Endodermal cell (in vitro differentiated cells): ENCODE measurements at regions not wholly inside any gene's neighbourhood (a gene's known extent, or its start where the extent isn't known, plus 50 kb on each side); places are given as distances from the start of the nearest gene placed in this dataset.

Source experiments
- DNase-seq: peaks from one replicate; pipeline ENCODE4 v3.0.0-alpha.2; 2017
- H3K27ac ChIP-seq: 2 replicates; pipeline ENCODE4 v1.5.1; 2013; ENCODE audit warnings: mild to moderate bottlenecking, low read depth, low read length, moderate library complexity
- H3K27me3 ChIP-seq: 2 replicates; pipeline ENCODE4 v1.6.1; 2013; ENCODE audit warnings: mild to moderate bottlenecking, low read length, moderate library complexity; ENCODE audit not compliant: insufficient read depth, control insufficient read depth, poor library complexity, severe bottlenecking
- H3K36me3 ChIP-seq: 2 replicates; pipeline ENCODE4 v1.7.0; 2013; ENCODE audit warnings: mild to moderate bottlenecking, low read length, moderate library complexity; ENCODE audit not compliant: control insufficient read depth, insufficient read depth
- H3K4me1 ChIP-seq: one replicate; pipeline ENCODE4 v1.7.0; 2013; ENCODE audit warnings: low read length; ENCODE audit not compliant: control insufficient read depth, insufficient read depth
- H3K4me3 ChIP-seq: 2 replicates; pipeline ENCODE4 v1.5.1; 2013; ENCODE audit warnings: mild to moderate bottlenecking, low read length, moderate library complexity
- H3K9ac ChIP-seq: 2 replicates; pipeline ENCODE4 v1.6.1; 2013; ENCODE audit warnings: mild to moderate bottlenecking, low read length, moderate library complexity; ENCODE audit not compliant: poor library complexity, severe bottlenecking; ENCODE audit errors: extremely low read depth
- H3K9me3 ChIP-seq: 2 replicates; pipeline ENCODE4 v1.6.1; 2013; ENCODE audit warnings: mild to moderate bottlenecking, low read length, moderate library complexity; ENCODE audit not compliant: control insufficient read depth
- H3K27ac Mint-ChIP-seq: 2 replicates; pipeline ENCODE4 v1.8.0; 2020; ENCODE audit warnings: mixed read lengths
- H3K27me3 Mint-ChIP-seq: 2 replicates; pipeline ENCODE4 v1.8.0; 2021; ENCODE audit warnings: mild to moderate bottlenecking, mixed read lengths; ENCODE audit not compliant: insufficient read depth
- H3K36me3 Mint-ChIP-seq: 2 replicates; pipeline ENCODE4 v1.8.0; 2020; ENCODE audit warnings: low read depth, mixed read lengths
- H3K4me1 Mint-ChIP-seq: 2 replicates; pipeline ENCODE4 v1.8.0; 2020; ENCODE audit warnings: mixed read lengths
- H3K4me3 Mint-ChIP-seq: 2 replicates; pipeline ENCODE4 v1.8.0; 2020; ENCODE audit warnings: mild to moderate bottlenecking, moderate library complexity, mixed read lengths
- H3K9me3 Mint-ChIP-seq: 2 replicates; pipeline ENCODE4 v1.8.0; 2020; ENCODE audit warnings: mild to moderate bottlenecking, mixed read lengths
- CTCF ChIP-seq: fragments of 200-600 bp; sonication (generic); conservative IDR thresholded peaks from 2 replicates; pipeline ENCODE4 v1.5.0; 2021; ENCODE audit warnings: antibody characterized with exemption, mild to moderate bottlenecking
- WGBS, 2 experiments: methylation state at CpG; one replicate each; pipeline versions ENCODE4 v1.1.5 to v1.1.7; 2013; ENCODE audit warnings: missing lambda C conversion rate in 2 of 2, mixed read lengths in 1 of 2; ENCODE audit not compliant: insufficient coverage in 1 of 2, insufficient read length in 1 of 2; 5-methylcytosine and 5-hydroxymethylcytosine counted together

- no peak for TF ChIP-seq CTCF
- Histone ChIP-seq H3K9me3 (no peaks in the 10 kb centered on the region), H3K27ac (no peak overlapping the region), H3K4me1 (no peaks in the 10 kb centered on the region), H3K9ac (no peak overlapping the region), H3K27me3 (no peaks in the 10 kb centered on the region), H3K36me3 (no peaks in the 10 kb centered on the region), H3K4me3 (no peak overlapping the region)
- Mint-ChIP-seq H3K36me3 (no peaks in the 10 kb centered on the region), H3K4me3 (no peak overlapping the region), H3K27me3 (no peaks in the 10 kb centered on the region), H3K27ac (no peak overlapping the region), H3K9me3 (no peaks in the 10 kb centered on the region), H3K4me1 (peaks cover 2% of the 10 kb centered on the region)
- DNase-seq = no peak
- WGBS, 2 experiments = 91 to 98% methylated on average over 2 of the region's 2 CpGs
These were observed 147.3 kb upstream of the HMHB1 start for GRCh38 chr5:143664623-143665022.

GRCh38 chr5:143663872-143664271 lies 148.1 kb upstream of the HMHB1 start:
- H3K27me3 ChIP-seq = no peaks in the 10 kb centered on the region
- no peaks in the 10 kb centered on the region for H3K9me3 ChIP-seq
- Mint-ChIP-seq H3K4me3 (no peak overlapping the region), H3K27ac (no peak overlapping the region), H3K9me3 (no peaks in the 10 kb centered on the region), H3K4me1 (peaks cover 4% of the 10 kb centered on the region), H3K27me3 (no peaks in the 10 kb centered on the region), H3K36me3 (no peaks in the 10 kb centered on the region)
- H3K4me3 ChIP-seq = no peak overlapping the region
- H3K27ac ChIP-seq = no peak overlapping the region
- 88 to 93% methylated on average over 2 of the region's 2 CpGs for WGBS, 2 experiments
- TF ChIP-seq CTCF = no peak
- no peaks in the 10 kb centered on the region for H3K36me3 ChIP-seq
- no peak for DNase-seq
- no peak overlapping the region for H3K9ac ChIP-seq
- no peaks in the 10 kb centered on the region for H3K4me1 ChIP-seq

- Histone ChIP-seq H3K9ac (no peak overlapping the region), H3K9me3 (no peaks in the 10 kb centered on the region), H3K36me3 (no peaks in the 10 kb centered on the region), H3K4me1 (no peaks in the 10 kb centered on the region), H3K4me3 (no peak overlapping the region), H3K27me3 (no peaks in the 10 kb centered on the region), H3K27ac (no peak overlapping the region)
- 100% methylated on average over 1 of the region's 1 CpG; no CpG with 5 or more reads in 1 of the 2 experiments for WGBS, 2 experiments
- DNase-seq = no peak
- Mint-ChIP-seq H3K36me3 (no peaks in the 10 kb centered on the region), H3K27ac (no peak overlapping the region), H3K27me3 (no peaks in the 10 kb centered on the region), H3K4me3 (no peak overlapping the region), H3K4me1 (peaks cover 4% of the 10 kb centered on the region), H3K9me3 (no peaks in the 10 kb centered on the region)
- no peak for TF ChIP-seq CTCF
These were observed 149.9 kb upstream of the HMHB1 start for GRCh38 chr5:143662020-143662419.
